OCI-LY1 (cell line): ENCODE measurements at regions not wholly inside any gene's neighbourhood (a gene's known extent, or its start where the extent isn't known, plus 50 kb on each side); places are given as distances from the start of the nearest gene placed in this dataset.

ENCODE experiments used
- EZH2 ChIP-seq: fragments of 200-600 bp; sonication (generic), shearing (Covaris generic); IDR thresholded peaks from 2 replicates; pipeline ENCODE4 v1.8.0; 2017; ENCODE audit warnings: borderline replicate concordance, mixed run types, mild to moderate bottlenecking, antibody characterized with exemption, low read length, moderate library complexity, mixed read lengths
- TF ChIP-seq, protein P1 (sequence below): fragments of 200-600 bp; sonication (generic), shearing (Covaris generic); IDR thresholded peaks from 2 replicates; pipeline ENCODE4 v1.5.1; 2017; ENCODE audit warnings: mild to moderate bottlenecking, antibody characterized with exemption, low read length, moderate library complexity, mixed read lengths

GRCh38 chr7:11946794-11947193 is 114.8 kb upstream of the THSD7A start:
- TF ChIP-seq, protein P1, sequence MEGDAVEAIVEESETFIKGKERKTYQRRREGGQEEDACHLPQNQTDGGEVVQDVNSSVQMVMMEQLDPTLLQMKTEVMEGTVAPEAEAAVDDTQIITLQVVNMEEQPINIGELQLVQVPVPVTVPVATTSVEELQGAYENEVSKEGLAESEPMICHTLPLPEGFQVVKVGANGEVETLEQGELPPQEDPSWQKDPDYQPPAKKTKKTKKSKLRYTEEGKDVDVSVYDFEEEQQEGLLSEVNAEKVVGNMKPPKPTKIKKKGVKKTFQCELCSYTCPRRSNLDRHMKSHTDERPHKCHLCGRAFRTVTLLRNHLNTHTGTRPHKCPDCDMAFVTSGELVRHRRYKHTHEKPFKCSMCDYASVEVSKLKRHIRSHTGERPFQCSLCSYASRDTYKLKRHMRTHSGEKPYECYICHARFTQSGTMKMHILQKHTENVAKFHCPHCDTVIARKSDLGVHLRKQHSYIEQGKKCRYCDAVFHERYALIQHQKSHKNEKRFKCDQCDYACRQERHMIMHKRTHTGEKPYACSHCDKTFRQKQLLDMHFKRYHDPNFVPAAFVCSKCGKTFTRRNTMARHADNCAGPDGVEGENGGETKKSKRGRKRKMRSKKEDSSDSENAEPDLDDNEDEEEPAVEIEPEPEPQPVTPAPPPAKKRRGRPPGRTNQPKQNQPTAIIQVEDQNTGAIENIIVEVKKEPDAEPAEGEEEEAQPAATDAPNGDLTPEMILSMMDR, result no peak
- TF ChIP-seq EZH2, result no peak
